IPS-18a (cell line): ENCODE measurements at regions not wholly inside any gene's neighbourhood (a gene's known extent, or its start where the extent isn't known, plus 50 kb on each side); places are given as distances from the start of the nearest gene placed in this dataset.

Experiments used
- H3K27ac ChIP-seq: one replicate; pipeline ENCODE4 v1.5.1; 2013; ENCODE audit warnings: low read length
- H3K27me3 ChIP-seq: one replicate; pipeline ENCODE4 v1.6.1; 2013; ENCODE audit warnings: mild to moderate bottlenecking, low read length; ENCODE audit not compliant: control insufficient read depth, insufficient read depth
- H3K36me3 ChIP-seq: one replicate; pipeline ENCODE4 v1.6.1; 2013; ENCODE audit warnings: low read depth, low read length; ENCODE audit not compliant: control insufficient read depth
- H3K4me1 ChIP-seq: one replicate; pipeline ENCODE4 v1.6.1; 2013; ENCODE audit warnings: low read depth, low read length; ENCODE audit not compliant: control insufficient read depth
- H3K4me3 ChIP-seq: one replicate; pipeline ENCODE4 v1.5.1; 2013; ENCODE audit warnings: low read length
- H3K9ac ChIP-seq: one replicate; pipeline ENCODE4 v1.6.1; 2013; ENCODE audit warnings: mild to moderate bottlenecking, low read length, moderate library complexity
- H3K9me3 ChIP-seq: one replicate; pipeline ENCODE4 v1.6.1; 2013; ENCODE audit warnings: low read depth, low read length; ENCODE audit not compliant: control insufficient read depth

- no peaks in the 10 kb centered on the region for H3K9me3 ChIP-seq
- H3K4me1 ChIP-seq: peaks cover 11% of the 10 kb centered on the region
- H3K9ac ChIP-seq: no peak overlapping the region
- no peaks in the 10 kb centered on the region for H3K27me3 ChIP-seq
- no peak overlapping the region for H3K27ac ChIP-seq
- no peak overlapping the region for H3K4me3 ChIP-seq
- no peaks in the 10 kb centered on the region for H3K36me3 ChIP-seq
Observed at GRCh38 chr12:19572920-19573558, 133.7 kb downstream of the AEBP2 start.

- H3K27me3 ChIP-seq: no peaks in the 10 kb centered on the region
- peaks cover 11% of the 10 kb centered on the region for H3K4me1 ChIP-seq
- no peak overlapping the region for H3K27ac ChIP-seq
- H3K9me3 ChIP-seq: no peaks in the 10 kb centered on the region
- H3K36me3 ChIP-seq: no peaks in the 10 kb centered on the region
- H3K4me3 ChIP-seq: no peak overlapping the region
- H3K9ac ChIP-seq: no peak overlapping the region
Observed at GRCh38 chr12:19573866-19574265, 134.6 kb downstream of the AEBP2 start.

- peaks cover 11% of the 10 kb centered on the region for H3K4me1 ChIP-seq
- no peaks in the 10 kb centered on the region for H3K36me3 ChIP-seq
- no peaks in the 10 kb centered on the region for H3K9me3 ChIP-seq
- H3K27me3 ChIP-seq: no peaks in the 10 kb centered on the region
- no peak overlapping the region for H3K4me3 ChIP-seq
- H3K9ac ChIP-seq: no peak overlapping the region
- H3K27ac ChIP-seq: no peak overlapping the region
Observed at GRCh38 chr12:19574601-19575000, 135.3 kb downstream of the AEBP2 start.

- Histone ChIP-seq H3K9ac (no peak overlapping the region), H3K27me3 (no peaks in the 10 kb centered on the region), H3K36me3 (no peaks in the 10 kb centered on the region), H3K4me3 (no peak overlapping the region), H3K27ac (no peak overlapping the region), H3K9me3 (no peaks in the 10 kb centered on the region), H3K4me1 (peaks cover 11% of the 10 kb centered on the region)
Observed at GRCh38 chr12:19575337-19576243, 136.3 kb downstream of the AEBP2 start.

- H3K36me3 ChIP-seq: no peaks in the 10 kb centered on the region
- H3K9me3 ChIP-seq: no peaks in the 10 kb centered on the region
- H3K4me1 ChIP-seq: peaks cover 11% of the 10 kb centered on the region
- no peak overlapping the region for H3K4me3 ChIP-seq
- H3K27me3 ChIP-seq: no peaks in the 10 kb centered on the region
- H3K27ac ChIP-seq: no peak overlapping the region
- H3K9ac ChIP-seq: no peak overlapping the region
Observed at GRCh38 chr12:19576506-19577280, 137.4 kb downstream of the AEBP2 start.

GRCh38 chr12:19577281-19577530 lies 137.9 kb downstream of the AEBP2 start:
- no peak overlapping the region for H3K27ac ChIP-seq
- no peaks in the 10 kb centered on the region for H3K9me3 ChIP-seq
- no peak overlapping the region for H3K9ac ChIP-seq
- no peaks in the 10 kb centered on the region for H3K36me3 ChIP-seq
- no peak overlapping the region for H3K4me3 ChIP-seq
- H3K4me1 ChIP-seq: peaks cover 11% of the 10 kb centered on the region
- H3K27me3 ChIP-seq: no peaks in the 10 kb centered on the region

GRCh38 chr12:19584732-19585131 lies 145.4 kb downstream of the AEBP2 start:
- peaks cover 17% of the 10 kb centered on the region for H3K9me3 ChIP-seq
- no peaks in the 10 kb centered on the region for H3K27me3 ChIP-seq

GRCh38 chr12:19588951-19589350 lies 149.7 kb downstream of the AEBP2 start:
- Histone ChIP-seq H3K4me3 (no peak overlapping the region), H3K4me1 (no peaks in the 10 kb centered on the region), H3K36me3 (no peaks in the 10 kb centered on the region), H3K9me3 (peaks cover 3% of the 10 kb centered on the region), H3K27ac (no peak overlapping the region), H3K9ac (no peak overlapping the region), H3K27me3 (no peaks in the 10 kb centered on the region)

More at GRCh38 chr12:19584732-19585131, 145.4 kb downstream of the AEBP2 start:
- Histone ChIP-seq H3K4me1 (no peaks in the 10 kb centered on the region), H3K27ac (no peak overlapping the region), H3K4me3 (no peak overlapping the region), H3K9ac (no peak overlapping the region), H3K36me3 (no peaks in the 10 kb centered on the region)

GRCh38 chr12:19591951-19592350 lies 152.7 kb downstream of the AEBP2 start:
- Histone ChIP-seq H3K4me1 (peaks cover 7% of the 10 kb centered on the region), H3K27ac (no peak overlapping the region), H3K9me3 (no peaks in the 10 kb centered on the region), H3K4me3 (no peak overlapping the region), H3K27me3 (no peaks in the 10 kb centered on the region), H3K36me3 (no peaks in the 10 kb centered on the region), H3K9ac (no peak overlapping the region)

- Histone ChIP-seq H3K4me3 (no peak overlapping the region), H3K9me3 (no peaks in the 10 kb centered on the region), H3K36me3 (no peaks in the 10 kb centered on the region), H3K4me1 (peaks cover 15% of the 10 kb centered on the region), H3K27me3 (no peaks in the 10 kb centered on the region), H3K27ac (no peak overlapping the region), H3K9ac (no peak overlapping the region)
Observed at GRCh38 chr12:19596434-19597166, 157.3 kb downstream of the AEBP2 start.
